ENCODE measurements at regions not wholly inside any gene's neighbourhood (a gene's known extent, or its start where the extent isn't known, plus 50 kb on each side); places are given as distances from the start of the nearest gene placed in this dataset.

- ChIA-PET CTCF (no interaction called here), POLR2A (no interaction called here)
- no peak overlapping the region for H3K27ac Mint-ChIP-seq
- H3K36me3 Mint-ChIP-seq (ENCODE audit: low read depth): no peaks in the 10 kb centered on the region
- intact Hi-C loops (cut with micrococcal nuclease): no loop called here
- ATAC-seq (ENCODE audit: low read depth): no peak
- H3K27me3 Mint-ChIP-seq: peaks cover 9% of the 10 kb centered on the region
- H3K9me3 Mint-ChIP-seq: no peaks in the 10 kb centered on the region
- no peak for TF ChIP-seq CTCF (IDR thresholded peaks at IDR 0.05)
- no peak overlapping the region for H3K4me3 Mint-ChIP-seq
- H3K4me1 Mint-ChIP-seq: no peaks in the 10 kb centered on the region
- no peak for DNase-seq
These were observed 94.2 kb upstream of the WASF3 start for GRCh38 chr13:26463296-26463695.

- no peaks in the 10 kb centered on the region for H3K36me3 Mint-ChIP-seq (ENCODE audit: low read depth)
- no peak overlapping the region for H3K27ac Mint-ChIP-seq
- ChIA-PET POLR2A (no interaction called here), CTCF (no interaction called here)
- no peaks in the 10 kb centered on the region for H3K4me1 Mint-ChIP-seq
- H3K4me3 Mint-ChIP-seq: no peak overlapping the region
- DNase-seq: no peak
- TF ChIP-seq CTCF (IDR thresholded peaks at IDR 0.05): no peak
- no peaks in the 10 kb centered on the region for H3K9me3 Mint-ChIP-seq
- no peak for ATAC-seq (ENCODE audit: low read depth)
- intact Hi-C loops (cut with micrococcal nuclease): no loop called here
- H3K27me3 Mint-ChIP-seq: peaks cover 11% of the 10 kb centered on the region
These were observed 93.6 kb upstream of the WASF3 start for GRCh38 chr13:26463848-26464247.

GRCh38 chr13:26465514-26465913 lies 92.0 kb upstream of the WASF3 start:
- Mint-ChIP-seq H3K4me3 (no peak overlapping the region), H3K27ac (no peak overlapping the region), H3K27me3 (peaks cover 11% of the 10 kb centered on the region), H3K4me1 (no peaks in the 10 kb centered on the region), H3K9me3 (no peaks in the 10 kb centered on the region), H3K36me3 (ENCODE audit: low read depth) (no peaks in the 10 kb centered on the region)
- no peak for TF ChIP-seq CTCF (IDR thresholded peaks at IDR 0.05)
- intact Hi-C loops (cut with micrococcal nuclease): no loop called here
- POLR2A ChIA-PET: no interaction called here
- DNase-seq: no peak
- CTCF ChIA-PET: interaction anchor here (0.8 kb wide), 1 partner anchor 230 kb away, joined by 3 read pairs; no protein-coding TSS in a partner anchor
- no peak for ATAC-seq (ENCODE audit: low read depth)

- CTCF ChIA-PET: interaction anchor here (0.8 kb wide), 1 partner anchor 230 kb away, joined by 3 read pairs; no protein-coding TSS in a partner anchor
- intact Hi-C loops (cut with micrococcal nuclease): no loop called here
- ATAC-seq (ENCODE audit: low read depth): no peak
These were observed 91.5 kb upstream of the WASF3 start for GRCh38 chr13:26465954-26466353.

GRCh38 chr13:26468265-26468801 lies 89.2 kb upstream of the WASF3 start:
- peaks cover 4% of the 10 kb centered on the region for H3K27me3 Mint-ChIP-seq
- no peak for DNase-seq
- TF ChIP-seq CTCF (IDR thresholded peaks at IDR 0.05): no peak
- no peaks in the 10 kb centered on the region for H3K4me1 Mint-ChIP-seq
- H3K9me3 Mint-ChIP-seq: no peaks in the 10 kb centered on the region
- intact Hi-C loops (cut with micrococcal nuclease): no loop called here
- no peak overlapping the region for H3K27ac Mint-ChIP-seq
- POLR2A ChIA-PET: no interaction called here
- no peak overlapping the region for H3K4me3 Mint-ChIP-seq
- CTCF ChIA-PET: interaction anchor here (0.6 to 1.0 kb wide), 2 partner anchors 29 to 118 kb away, joined by 3 read pairs; no protein-coding TSS in a partner anchor
- no peak for ATAC-seq (ENCODE audit: low read depth)
- H3K36me3 Mint-ChIP-seq (ENCODE audit: low read depth): no peaks in the 10 kb centered on the region

More at GRCh38 chr13:26465954-26466353, 91.5 kb upstream of the WASF3 start:
- no peak for TF ChIP-seq CTCF (IDR thresholded peaks at IDR 0.05)
- H3K4me3 Mint-ChIP-seq: no peak overlapping the region
- DNase-seq: no peak
- no peak overlapping the region for H3K27ac Mint-ChIP-seq
- H3K27me3 Mint-ChIP-seq: peaks cover 11% of the 10 kb centered on the region
- no peaks in the 10 kb centered on the region for H3K4me1 Mint-ChIP-seq
- POLR2A ChIA-PET: no interaction called here
- H3K9me3 Mint-ChIP-seq: no peaks in the 10 kb centered on the region
- no peaks in the 10 kb centered on the region for H3K36me3 Mint-ChIP-seq (ENCODE audit: low read depth)
